Testis (tissue), 2 donors: ENCODE measurements at regions not wholly inside any gene's neighbourhood (a gene's known extent, or its start where the extent isn't known, plus 50 kb on each side); places are given as distances from the start of the nearest gene placed in this dataset.

Experiments
- DNase-seq: peaks from one replicate; pipeline ENCODE4 v3.0.0-alpha.2; 2019
- H3K27ac ChIP-seq, 2 donors: fragments of 200-600 bp; sonication (generic); one replicate each; pipeline ENCODE4 v1.5.1; 2019
- H3K27me3 ChIP-seq: fragments of 200-600 bp; sonication (generic); one replicate; pipeline ENCODE4 v1.5.1; 2019
- H3K36me3 ChIP-seq: fragments of 200-600 bp; sonication (generic); one replicate; pipeline ENCODE4 v1.5.1; 2017; ENCODE audit warnings: low read depth; ENCODE audit errors: missing control alignments
- H3K4me1 ChIP-seq: fragments of 200-600 bp; sonication (generic); one replicate; pipeline ENCODE4 v1.5.1; 2019
- H3K4me3 ChIP-seq, 2 donors: fragments of 200-600 bp; sonication (generic); one replicate each; pipeline ENCODE4 v1.5.1; 2017 to 2019
- H3K9me3 ChIP-seq: fragments of 200-600 bp; sonication (generic); one replicate; pipeline ENCODE4 v1.5.1; 2017
- POLR2A ChIP-seq: fragments of 450-650 bp; IDR thresholded peaks from one replicate; pipeline ENCODE4 v1.6.1; 2017; ENCODE audit warnings: antibody characterized with exemption, mild to moderate bottlenecking, moderate library complexity
- WGBS, 2 donors: methylation state at CpG; one replicate each; pipeline ENCODE4 v1.1.5; 2018; 5-methylcytosine and 5-hydroxymethylcytosine counted together
- intact Hi-C: fragments of 100-400 bp; cut with DNase I; formaldehyde crosslinking; loops from one replicate; pipeline ENCODE4 v1.15.1; 2023; ENCODE audit warnings: low total_unique reads
- TF ChIP-seq, protein P1 (sequence below), 3 experiments: fragments of 450-650 bp in 2 of 3; fragments of 200-600 bp in 1 of 3; sonication (generic) in 1 of 3; IDR thresholded peaks; one replicate each; pipeline ENCODE4 v1.5.1; 2016 to 2019; ENCODE audit warnings: antibody characterized with exemption in 3 of 3, mild to moderate bottlenecking in 2 of 3, moderate library complexity in 1 of 3

DNA sequence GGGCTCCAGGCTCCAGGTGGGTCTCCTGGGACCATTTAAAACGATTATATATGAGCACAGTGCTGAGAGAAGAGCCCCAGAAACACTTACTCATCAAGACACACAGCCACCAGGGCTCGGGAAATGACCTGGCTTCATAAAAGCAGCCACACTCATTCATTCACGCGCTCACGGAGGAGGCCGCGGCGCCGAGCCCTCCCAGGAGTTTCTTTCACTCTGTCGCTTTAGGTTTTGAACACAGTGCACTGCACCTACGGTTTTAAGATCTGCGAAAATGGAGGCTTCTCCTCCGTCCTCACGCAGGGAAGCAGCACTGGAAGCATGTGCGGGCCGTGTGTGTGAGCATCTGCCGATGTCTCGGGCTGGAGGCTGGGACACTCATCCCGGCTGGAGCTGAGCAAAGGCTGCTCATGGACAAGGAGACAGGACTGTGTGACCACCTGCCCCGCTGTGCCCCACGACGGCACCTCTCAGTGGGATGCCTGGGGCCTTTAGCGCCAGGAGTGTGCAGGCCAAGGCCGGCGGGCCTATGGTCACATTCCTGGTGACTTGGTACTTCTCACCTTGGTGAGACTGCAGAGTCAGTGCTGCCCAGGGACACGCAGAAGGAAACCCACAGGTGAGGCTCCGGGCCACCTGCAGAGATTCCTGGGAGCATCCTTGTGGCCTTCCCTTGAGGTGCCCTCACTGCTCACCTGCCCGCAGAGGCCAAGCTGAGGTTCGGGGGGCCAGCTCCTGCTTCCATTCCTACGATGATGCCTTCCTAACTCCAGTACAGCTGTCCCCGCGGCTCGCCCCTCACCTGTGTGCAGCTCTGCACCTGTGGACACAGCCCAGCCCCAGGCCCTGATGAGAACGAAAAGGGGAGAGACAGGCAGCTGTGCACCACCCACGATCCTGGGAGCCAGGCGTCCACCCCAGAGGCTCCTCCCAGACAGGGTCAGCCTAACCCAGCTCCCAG lies 872.0 kb downstream of the BRD1 start:
- Histone ChIP-seq H3K36me3 (no peaks in the 10 kb centered on the region), H3K4me3 (no peak overlapping the region), H3K27me3 (no peaks in the 10 kb centered on the region), H3K9me3 (no peaks in the 10 kb centered on the region), H3K27ac (no peak overlapping the region), H3K4me1 (no peaks in the 10 kb centered on the region)
- intact Hi-C loops = no loop called here
- TF ChIP-seq, protein P1, sequence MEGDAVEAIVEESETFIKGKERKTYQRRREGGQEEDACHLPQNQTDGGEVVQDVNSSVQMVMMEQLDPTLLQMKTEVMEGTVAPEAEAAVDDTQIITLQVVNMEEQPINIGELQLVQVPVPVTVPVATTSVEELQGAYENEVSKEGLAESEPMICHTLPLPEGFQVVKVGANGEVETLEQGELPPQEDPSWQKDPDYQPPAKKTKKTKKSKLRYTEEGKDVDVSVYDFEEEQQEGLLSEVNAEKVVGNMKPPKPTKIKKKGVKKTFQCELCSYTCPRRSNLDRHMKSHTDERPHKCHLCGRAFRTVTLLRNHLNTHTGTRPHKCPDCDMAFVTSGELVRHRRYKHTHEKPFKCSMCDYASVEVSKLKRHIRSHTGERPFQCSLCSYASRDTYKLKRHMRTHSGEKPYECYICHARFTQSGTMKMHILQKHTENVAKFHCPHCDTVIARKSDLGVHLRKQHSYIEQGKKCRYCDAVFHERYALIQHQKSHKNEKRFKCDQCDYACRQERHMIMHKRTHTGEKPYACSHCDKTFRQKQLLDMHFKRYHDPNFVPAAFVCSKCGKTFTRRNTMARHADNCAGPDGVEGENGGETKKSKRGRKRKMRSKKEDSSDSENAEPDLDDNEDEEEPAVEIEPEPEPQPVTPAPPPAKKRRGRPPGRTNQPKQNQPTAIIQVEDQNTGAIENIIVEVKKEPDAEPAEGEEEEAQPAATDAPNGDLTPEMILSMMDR (IDR thresholded peaks at IDR 0.05) = no peak
- TF ChIP-seq POLR2A = no peak
- 84 to 85% methylated on average over 18 to 36 of the region's 36 CpGs for WGBS, 2 donors
- peak; percentile 12 for DNase-seq

DNA sequence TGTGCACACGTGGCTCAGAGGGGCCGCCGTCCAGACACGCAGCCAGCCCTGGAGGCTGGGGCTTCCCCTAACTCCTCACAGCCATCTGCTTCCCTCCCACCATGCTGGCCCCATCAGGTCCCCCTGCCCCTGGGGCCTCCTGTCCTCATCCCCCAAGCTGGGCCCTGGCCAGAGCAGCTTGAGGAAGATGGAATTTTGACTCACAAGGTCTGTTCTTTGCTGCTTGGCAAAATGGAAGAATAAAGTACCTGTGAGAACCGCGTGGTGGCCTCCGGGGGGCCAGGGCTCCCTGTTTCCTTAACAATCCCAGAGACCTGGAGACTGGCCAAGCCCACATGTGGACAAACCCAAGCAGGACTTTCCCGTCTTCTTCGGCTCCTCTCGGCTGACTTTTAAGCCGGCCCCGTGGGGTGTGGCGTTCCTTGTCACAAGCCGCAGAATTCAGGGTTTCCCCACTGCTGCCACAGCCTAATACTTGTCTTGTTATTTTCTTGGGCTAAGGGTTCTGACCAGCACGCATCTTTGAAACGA lies 872.8 kb downstream of the BRD1 start:
- no peaks in the 10 kb centered on the region for H3K36me3 ChIP-seq
- no peaks in the 10 kb centered on the region for H3K4me1 ChIP-seq
- intact Hi-C loops = no loop called here
- no peak for TF ChIP-seq POLR2A
- TF ChIP-seq, protein P1 (IDR thresholded peaks at IDR 0.05) = no peak
- no peaks in the 10 kb centered on the region for H3K9me3 ChIP-seq
- H3K4me3 ChIP-seq = no peak overlapping the region
- DNase-seq = peak; percentile 32
- WGBS, 2 donors = 48 to 54% methylated on average over 16 of the region's 16 CpGs
- H3K27me3 ChIP-seq = no peaks in the 10 kb centered on the region
- no peak overlapping the region for H3K27ac ChIP-seq

DNA sequence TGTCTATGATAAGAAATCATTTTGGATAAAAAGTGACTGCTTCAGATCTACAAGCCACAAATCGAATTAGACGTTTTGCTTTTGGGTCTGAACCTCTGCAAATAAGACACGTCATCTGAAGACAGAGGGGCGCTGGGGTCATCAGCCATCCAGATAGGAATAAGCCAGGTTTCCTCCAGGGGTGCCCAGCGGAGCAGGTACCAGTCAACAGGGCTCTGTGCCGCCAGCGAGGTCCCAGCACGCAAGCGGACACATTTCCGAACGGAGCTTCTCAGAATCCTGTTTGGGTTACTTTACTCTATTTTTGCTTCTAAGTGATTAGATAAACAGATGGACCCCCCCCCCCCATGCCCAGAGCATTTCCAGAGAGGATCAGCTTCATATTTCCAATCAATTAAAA lies 873.8 kb downstream of the BRD1 start:
- no peaks in the 10 kb centered on the region for H3K27me3 ChIP-seq
- DNase-seq = no peak
- no peaks in the 10 kb centered on the region for H3K36me3 ChIP-seq
- no peak overlapping the region for H3K4me3 ChIP-seq
- intact Hi-C loops = no loop called here
- H3K9me3 ChIP-seq = no peaks in the 10 kb centered on the region
- H3K4me1 ChIP-seq = no peaks in the 10 kb centered on the region
- WGBS, 2 donors = 90 to 91% methylated on average over 11 of the region's 11 CpGs
- TF ChIP-seq, protein P1 (IDR thresholded peaks at IDR 0.05) = no peak
- TF ChIP-seq POLR2A = no peak
- no peak overlapping the region for H3K27ac ChIP-seq

DNA sequence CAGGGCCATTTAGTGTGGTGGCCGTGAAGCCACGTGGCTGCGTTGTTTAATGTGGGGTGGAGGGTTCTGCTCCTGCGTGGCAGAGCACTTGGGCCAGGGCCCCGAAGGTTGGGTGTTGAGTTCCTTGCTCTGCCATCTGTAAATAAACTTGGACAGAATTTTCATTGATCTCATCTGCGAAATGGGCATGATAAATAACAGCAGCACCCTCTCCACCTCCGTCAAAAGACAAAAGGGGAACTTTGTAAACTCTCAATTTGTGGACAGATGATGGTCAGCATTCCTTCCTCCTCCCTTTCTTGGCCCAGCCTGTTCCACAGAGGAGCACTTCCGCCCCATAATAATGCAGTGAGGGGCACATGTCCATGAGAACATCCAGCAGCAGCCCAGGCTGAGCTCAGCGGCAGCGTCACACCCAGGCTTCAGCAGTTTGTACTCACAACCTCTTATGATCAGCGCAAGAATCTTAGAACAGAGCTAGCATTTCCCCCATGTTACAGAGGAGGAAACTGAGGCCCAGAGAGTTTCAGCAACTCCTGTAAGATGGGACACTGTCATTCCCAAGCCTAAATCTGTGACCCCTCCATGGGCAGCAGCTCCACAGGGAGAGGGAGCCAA lies 874.5 kb downstream of the BRD1 start:
- intact Hi-C loops = no loop called here
- DNase-seq = no peak
- H3K27ac ChIP-seq = no peak overlapping the region

More for the DNA sequence above, 874.5 kb downstream of the BRD1 start:
- no peaks in the 10 kb centered on the region for H3K4me1 ChIP-seq
- H3K36me3 ChIP-seq = no peaks in the 10 kb centered on the region
- TF ChIP-seq, protein P1 (IDR thresholded peaks at IDR 0.05) = no peak
- TF ChIP-seq POLR2A = no peak
- no peak overlapping the region for H3K4me3 ChIP-seq
- no peaks in the 10 kb centered on the region for H3K9me3 ChIP-seq
- no peaks in the 10 kb centered on the region for H3K27me3 ChIP-seq
- 82 to 93% methylated on average over 11 of the region's 11 CpGs for WGBS, 2 donors
